Chondrocyte (in vitro differentiated cells): ENCODE measurements at regions not wholly inside any gene's neighbourhood (a gene's known extent, or its start where the extent isn't known, plus 50 kb on each side); places are given as distances from the start of the nearest gene placed in this dataset.
A peak's percentile ranks its signal among the peaks of the same experiment; 100 is the strongest.
"Not testable (repeated sequence)": the region's sequence is repeated elsewhere in the genome, so short reads cannot be mapped to it uniquely, and the experiment has no call there.

Experiments used
- DNase-seq: peaks from one replicate; pipeline ENCODE4 v3.0.0; 2021; ENCODE audit warnings: mixed read lengths, low spot score
- H3K27ac Mint-ChIP-seq: one replicate; pipeline ENCODE4 v1.8.0; 2021; ENCODE audit warnings: mild to moderate bottlenecking, moderate library complexity, mixed read lengths; ENCODE audit not compliant: unreplicated experiment
- H3K27me3 Mint-ChIP-seq: 2 replicates; pipeline ENCODE4 v1.8.0; 2021; ENCODE audit warnings: low read depth, mixed read lengths
- H3K36me3 Mint-ChIP-seq: 2 replicates; pipeline ENCODE4 v1.8.0; 2021; ENCODE audit warnings: low read depth, mixed read lengths
- H3K4me1 Mint-ChIP-seq: 2 replicates; pipeline ENCODE4 v1.8.0; 2021; ENCODE audit warnings: low read depth, mild to moderate bottlenecking, mixed read lengths
- H3K4me3 Mint-ChIP-seq: one replicate; pipeline ENCODE4 v1.8.0; 2021; ENCODE audit warnings: mild to moderate bottlenecking, moderate library complexity, mixed read lengths; ENCODE audit not compliant: unreplicated experiment
- H3K9me3 Mint-ChIP-seq: 2 replicates; pipeline ENCODE4 v1.8.0; 2021; ENCODE audit warnings: low read depth, mixed read lengths
- TF ChIP-seq, protein P1 (sequence below): fragments of 200-600 bp; sonication (generic); IDR thresholded peaks from 2 replicates; pipeline ENCODE4 v1.5.0; 2021; ENCODE audit warnings: antibody characterized with exemption, mild to moderate bottlenecking, moderate library complexity

DNA sequence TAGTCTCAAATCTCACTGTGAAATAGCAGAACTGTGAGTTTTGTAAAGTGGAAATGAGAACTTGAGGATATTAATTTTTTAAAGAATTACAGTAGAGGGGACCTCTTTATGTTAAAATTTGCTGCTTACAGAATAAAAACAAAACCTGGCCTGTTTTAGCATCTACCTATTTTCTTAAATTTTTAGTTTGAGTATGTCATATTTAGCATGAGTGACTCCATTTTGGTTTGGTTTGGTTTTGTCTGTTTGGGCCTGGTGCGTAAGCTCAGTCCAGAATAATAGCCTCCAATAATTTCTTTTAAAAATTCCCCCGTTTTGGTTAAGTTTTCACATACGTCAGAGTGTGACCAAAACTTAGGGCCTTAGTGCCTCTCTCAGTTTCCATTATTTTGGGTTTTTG is 152.0 kb upstream of the ZNF92 start:
- no peak for DNase-seq
- Mint-ChIP-seq H3K36me3 (no peaks in the 10 kb centered on the region), H3K4me1 (no peaks in the 10 kb centered on the region), H3K27me3 (no peaks in the 10 kb centered on the region), H3K27ac (no peak overlapping the region), H3K9me3 (no peaks in the 10 kb centered on the region), H3K4me3 (no peak overlapping the region)
- TF ChIP-seq, protein P1, sequence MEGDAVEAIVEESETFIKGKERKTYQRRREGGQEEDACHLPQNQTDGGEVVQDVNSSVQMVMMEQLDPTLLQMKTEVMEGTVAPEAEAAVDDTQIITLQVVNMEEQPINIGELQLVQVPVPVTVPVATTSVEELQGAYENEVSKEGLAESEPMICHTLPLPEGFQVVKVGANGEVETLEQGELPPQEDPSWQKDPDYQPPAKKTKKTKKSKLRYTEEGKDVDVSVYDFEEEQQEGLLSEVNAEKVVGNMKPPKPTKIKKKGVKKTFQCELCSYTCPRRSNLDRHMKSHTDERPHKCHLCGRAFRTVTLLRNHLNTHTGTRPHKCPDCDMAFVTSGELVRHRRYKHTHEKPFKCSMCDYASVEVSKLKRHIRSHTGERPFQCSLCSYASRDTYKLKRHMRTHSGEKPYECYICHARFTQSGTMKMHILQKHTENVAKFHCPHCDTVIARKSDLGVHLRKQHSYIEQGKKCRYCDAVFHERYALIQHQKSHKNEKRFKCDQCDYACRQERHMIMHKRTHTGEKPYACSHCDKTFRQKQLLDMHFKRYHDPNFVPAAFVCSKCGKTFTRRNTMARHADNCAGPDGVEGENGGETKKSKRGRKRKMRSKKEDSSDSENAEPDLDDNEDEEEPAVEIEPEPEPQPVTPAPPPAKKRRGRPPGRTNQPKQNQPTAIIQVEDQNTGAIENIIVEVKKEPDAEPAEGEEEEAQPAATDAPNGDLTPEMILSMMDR = no peak

DNA sequence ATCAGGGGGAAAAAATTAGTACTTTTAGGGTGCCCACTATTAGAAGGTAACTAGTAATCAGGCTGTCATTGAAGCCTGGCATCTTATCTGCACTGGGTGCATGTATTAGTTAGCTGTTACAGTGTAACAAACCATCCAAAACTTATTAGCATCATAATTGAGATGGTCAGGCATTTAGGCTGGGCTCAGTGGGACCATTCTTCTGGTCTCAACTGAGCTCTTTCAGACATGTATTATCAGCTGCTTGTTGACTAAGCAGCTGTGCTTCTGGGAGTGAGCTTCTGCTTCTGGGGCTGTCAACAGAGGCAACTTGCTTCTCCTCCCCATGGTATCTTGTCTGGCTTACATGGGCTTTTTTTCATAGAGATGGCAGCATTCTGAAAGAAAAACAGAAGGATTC is 154.0 kb upstream of the ZNF92 start:
- Mint-ChIP-seq H3K36me3 (no peaks in the 10 kb centered on the region), H3K9me3 (no peaks in the 10 kb centered on the region), H3K4me1 (no peaks in the 10 kb centered on the region), H3K27me3 (no peaks in the 10 kb centered on the region), H3K27ac (no peak overlapping the region), H3K4me3 (no peak overlapping the region)
- TF ChIP-seq, protein P1 = no peak
- no peak for DNase-seq

DNA sequence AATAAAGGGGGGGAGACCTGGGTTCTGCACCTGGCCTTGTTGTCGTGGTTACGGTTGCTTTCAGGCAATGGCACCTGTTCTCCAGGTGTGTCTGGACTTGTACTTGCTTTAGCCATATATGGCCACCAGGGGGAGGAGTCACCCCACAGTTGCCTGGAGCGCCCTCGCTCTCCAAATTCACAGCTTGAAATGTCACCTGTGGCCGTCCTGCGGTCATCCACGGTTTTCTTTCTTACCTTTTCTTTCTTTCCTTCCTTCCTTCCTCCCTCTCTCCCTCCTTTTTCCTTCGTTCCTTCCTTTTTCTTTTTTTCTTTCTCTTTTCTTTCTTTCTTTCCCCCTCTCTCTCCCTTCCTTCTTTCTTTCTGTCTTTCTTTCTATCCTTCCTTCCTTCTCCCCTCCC is 157.2 kb upstream of the ZNF92 start:
- no peaks in the 10 kb centered on the region for H3K9me3 Mint-ChIP-seq
- no peaks in the 10 kb centered on the region for H3K27me3 Mint-ChIP-seq
- no peak overlapping the region for H3K27ac Mint-ChIP-seq
- no peaks in the 10 kb centered on the region for H3K4me1 Mint-ChIP-seq
- TF ChIP-seq, protein P1 = peak; percentile 83
- no peak overlapping the region for H3K4me3 Mint-ChIP-seq
- H3K36me3 Mint-ChIP-seq = no peaks in the 10 kb centered on the region
- DNase-seq = no peak

DNA sequence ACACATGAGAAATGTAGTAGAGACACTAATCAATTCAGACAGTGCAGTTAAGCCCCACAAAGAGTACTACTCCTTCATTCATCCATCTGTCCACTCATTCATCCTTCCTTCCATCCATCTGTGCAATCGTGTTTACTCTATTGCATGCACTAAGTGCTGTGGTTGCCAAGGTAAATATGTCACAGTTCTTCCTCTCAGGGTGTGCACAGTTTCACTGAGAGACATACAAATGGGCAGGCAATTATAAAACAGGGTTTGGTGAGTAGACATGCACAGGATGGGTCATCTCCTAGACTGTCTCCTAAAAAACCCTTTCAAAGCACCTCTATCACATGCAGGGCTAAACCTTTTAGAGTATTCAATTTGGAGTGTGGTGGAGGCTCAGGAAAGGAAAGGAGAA is 160.4 kb upstream of the ZNF92 start:
- H3K4me3 Mint-ChIP-seq, DNase-seq, H3K27me3 Mint-ChIP-seq, H3K4me1 Mint-ChIP-seq, H3K36me3 Mint-ChIP-seq, H3K9me3 Mint-ChIP-seq, H3K27ac Mint-ChIP-seq: not testable (repeated sequence)

DNA sequence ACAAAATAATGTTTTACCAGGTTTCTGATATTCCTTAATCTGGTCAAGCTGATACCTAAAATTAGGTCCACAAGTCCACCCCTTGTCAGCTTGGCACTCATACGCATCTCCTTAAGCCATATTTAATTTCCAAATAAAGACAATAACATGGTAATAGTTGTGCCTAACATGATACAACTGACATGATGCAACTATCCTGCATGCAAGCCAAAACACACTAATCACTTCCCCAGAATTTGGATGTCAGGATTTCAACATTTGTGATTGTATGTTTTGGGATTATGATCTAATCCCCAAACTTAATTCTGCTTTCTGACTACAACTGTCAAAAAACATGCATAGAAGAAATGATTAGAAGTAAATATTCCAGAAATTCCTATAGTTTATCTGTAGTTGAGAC is 174.4 kb upstream of the ZNF92 start:
- not testable (repeated sequence) for H3K27ac Mint-ChIP-seq, H3K27me3 Mint-ChIP-seq, H3K36me3 Mint-ChIP-seq, DNase-seq, H3K4me3 Mint-ChIP-seq, H3K4me1 Mint-ChIP-seq, H3K9me3 Mint-ChIP-seq

DNA sequence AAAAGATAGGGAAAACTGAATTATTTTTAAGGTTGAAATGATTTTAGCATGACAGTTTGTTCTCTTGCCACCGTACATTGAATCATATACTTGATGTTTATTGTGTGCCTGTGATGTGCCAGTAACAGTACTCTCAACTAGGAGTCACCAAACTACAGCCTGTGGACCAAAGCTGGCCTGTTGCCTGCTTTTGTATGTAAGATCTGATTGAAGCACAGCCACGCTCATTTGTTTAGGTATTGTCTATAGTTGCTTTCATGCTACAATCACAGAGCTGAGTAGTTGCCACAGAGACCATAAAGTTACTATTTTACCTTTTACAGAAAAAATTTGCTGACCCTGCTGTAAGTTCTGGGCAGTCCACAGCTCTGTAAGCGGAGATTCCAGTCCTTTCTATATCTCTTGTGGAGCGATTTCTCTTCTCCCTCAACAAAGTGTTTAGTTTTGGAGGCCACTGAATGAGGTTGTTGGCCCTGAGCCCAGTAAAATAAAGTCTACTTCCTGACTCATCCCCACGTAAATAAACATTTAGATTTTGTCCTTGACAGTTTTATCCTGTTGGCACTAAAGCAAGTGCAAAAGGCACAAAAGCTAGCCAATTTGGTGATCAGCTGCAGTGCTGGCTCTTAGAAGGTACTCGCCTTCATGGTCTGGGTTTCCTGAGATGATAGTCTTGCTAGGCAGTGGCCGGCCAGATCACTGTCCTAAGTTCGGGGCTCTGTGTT is 180.2 kb upstream of the ZNF92 start:
- H3K9me3 Mint-ChIP-seq, H3K27ac Mint-ChIP-seq, H3K36me3 Mint-ChIP-seq, DNase-seq, H3K27me3 Mint-ChIP-seq, H3K4me3 Mint-ChIP-seq: not testable (repeated sequence)
- peaks cover 12% of the 10 kb centered on the region for H3K4me1 Mint-ChIP-seq

DNA sequence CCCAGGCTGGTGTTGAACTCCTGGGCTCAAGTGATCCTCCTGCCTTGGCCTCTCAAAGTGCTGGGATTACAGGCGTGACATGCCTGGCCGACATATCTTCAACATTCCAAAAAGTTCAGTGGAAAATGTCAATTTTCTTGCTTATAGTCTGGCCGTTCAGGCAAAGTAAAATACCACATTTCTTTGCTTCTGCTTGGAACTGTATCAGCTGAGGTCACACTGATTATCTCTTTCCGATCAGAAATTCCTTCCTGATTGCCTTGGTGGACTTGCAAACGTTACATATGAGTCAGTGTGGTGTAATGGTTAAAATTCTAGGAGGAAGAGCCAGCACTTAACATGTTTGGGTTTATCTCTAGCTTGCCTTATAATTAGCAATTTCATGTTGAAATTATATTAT is 170.6 kb upstream of the ERV3-1 start:
- not testable (repeated sequence) for H3K9me3 Mint-ChIP-seq, H3K4me3 Mint-ChIP-seq, DNase-seq, H3K27me3 Mint-ChIP-seq, H3K27ac Mint-ChIP-seq, H3K4me1 Mint-ChIP-seq, H3K36me3 Mint-ChIP-seq

DNA sequence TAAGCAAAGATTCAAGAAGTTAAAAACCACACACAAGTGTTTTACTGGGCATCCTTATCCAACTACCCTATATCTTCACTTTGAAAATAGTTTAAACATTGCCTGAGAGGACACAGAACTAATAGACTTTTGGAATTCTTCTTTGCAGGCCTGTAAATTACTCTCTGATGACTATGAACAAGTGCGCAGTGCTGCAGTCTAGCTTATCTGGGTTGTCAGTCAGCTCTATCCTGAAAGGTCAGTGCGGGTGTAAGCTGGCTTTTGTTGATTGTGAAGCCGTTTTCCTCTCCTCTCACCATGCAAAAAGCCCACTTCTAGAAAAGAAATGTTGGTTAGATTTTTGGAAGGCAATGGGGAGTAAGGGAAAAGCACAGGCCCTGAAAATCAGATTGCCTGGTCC is 143.6 kb upstream of the ERV3-1 start:
- DNase-seq, H3K27ac Mint-ChIP-seq, H3K4me1 Mint-ChIP-seq, H3K9me3 Mint-ChIP-seq, H3K36me3 Mint-ChIP-seq, H3K27me3 Mint-ChIP-seq, H3K4me3 Mint-ChIP-seq: not testable (repeated sequence)

DNA sequence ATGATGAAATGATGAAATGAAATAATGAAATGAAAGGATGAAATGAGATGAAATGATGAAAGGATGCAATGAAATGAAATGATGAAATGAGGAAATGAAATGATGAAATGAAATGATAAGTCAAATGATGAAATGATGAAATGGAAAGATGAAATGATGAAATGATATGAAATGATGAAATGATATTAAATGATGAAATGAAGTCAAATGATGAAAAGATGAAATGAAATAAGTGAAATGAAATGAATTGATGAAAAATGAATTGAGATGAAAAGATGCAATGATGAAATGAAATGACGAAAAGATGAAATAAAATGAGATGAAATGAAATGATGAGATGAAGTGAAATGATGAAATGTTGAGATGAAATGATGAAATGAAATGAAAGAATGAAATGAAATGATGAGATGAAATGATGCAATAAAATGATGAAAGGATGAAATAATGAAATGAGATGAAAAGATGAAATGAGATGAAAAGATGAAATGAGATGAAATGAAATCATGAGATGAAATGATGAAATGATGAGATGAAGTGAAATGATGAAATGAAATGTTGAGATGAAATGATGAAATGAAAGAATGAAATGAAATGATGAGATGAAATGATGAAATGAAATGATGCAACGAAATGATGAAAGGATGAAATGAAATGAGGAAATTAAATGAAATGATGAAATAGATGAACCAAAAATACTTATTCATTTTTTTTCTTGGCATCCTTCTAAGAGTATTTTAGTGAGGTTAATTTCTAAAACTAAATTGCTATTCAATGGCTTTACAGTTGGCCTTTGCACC is 139.8 kb upstream of the ERV3-1 start:
- H3K27me3 Mint-ChIP-seq, DNase-seq, H3K36me3 Mint-ChIP-seq, H3K4me3 Mint-ChIP-seq, H3K27ac Mint-ChIP-seq, H3K4me1 Mint-ChIP-seq, H3K9me3 Mint-ChIP-seq: not testable (repeated sequence)

DNA sequence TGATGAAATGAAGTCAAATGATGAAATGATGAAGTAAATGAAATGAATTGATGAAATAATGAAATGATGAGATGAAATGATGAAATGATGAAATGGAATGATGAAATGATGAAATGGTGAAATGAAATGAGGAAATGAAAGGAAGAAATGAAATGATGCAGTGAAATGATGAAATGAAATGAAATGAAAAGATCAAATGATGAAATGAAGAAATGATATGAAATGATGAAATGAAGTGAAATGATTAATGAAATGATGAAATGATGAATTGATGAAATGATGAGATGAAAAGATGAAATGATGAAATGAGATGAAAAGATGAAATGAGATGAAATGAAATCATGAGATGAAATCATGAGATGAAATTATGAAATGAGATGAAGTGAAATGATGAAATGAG is 139.2 kb upstream of the ERV3-1 start:
- H3K4me1 Mint-ChIP-seq, H3K27ac Mint-ChIP-seq, DNase-seq, H3K9me3 Mint-ChIP-seq, H3K4me3 Mint-ChIP-seq, H3K27me3 Mint-ChIP-seq, H3K36me3 Mint-ChIP-seq: not testable (repeated sequence)
